ENCODE measurements at regions not wholly inside any gene's neighbourhood (a gene's known extent, or its start where the extent isn't known, plus 50 kb on each side); places are given as distances from the start of the nearest gene placed in this dataset.

GRCh38 chr20:20931024-20931423 lies 175.1 kb downstream of the LINC00237 start:
- H3K9me3 ChIP-seq, result no peaks in the 10 kb centered on the region
- H3K4me3 ChIP-seq, result no peak overlapping the region
- H3K36me3 ChIP-seq, result no peaks in the 10 kb centered on the region
- TF ChIP-seq CTCF (IDR thresholded peaks at IDR 0.05), result no peak
- H3K27me3 ChIP-seq, result no peaks in the 10 kb centered on the region
- no peak for DNase-seq (ENCODE audit: low spot score in 2 of 2)
- intact Hi-C loops (cut with DNase I), result no loop called here
- no peak overlapping the region for H3K27ac ChIP-seq
- no peaks in the 10 kb centered on the region for H3K4me1 ChIP-seq

- H3K9me3 ChIP-seq, result no peaks in the 10 kb centered on the region
- no peak overlapping the region for H3K27ac ChIP-seq
- no peaks in the 10 kb centered on the region for H3K27me3 ChIP-seq
- H3K4me1 ChIP-seq, result no peaks in the 10 kb centered on the region
- DNase-seq (ENCODE audit: low spot score in 2 of 2), result no peak
- H3K36me3 ChIP-seq, result no peaks in the 10 kb centered on the region
- no peak overlapping the region for H3K4me3 ChIP-seq
- no peak for TF ChIP-seq CTCF (IDR thresholded peaks at IDR 0.05)
- intact Hi-C loops (cut with DNase I), result no loop called here
Measured at GRCh38 chr20:20930500-20930899, 175.7 kb downstream of the LINC00237 start.

GRCh38 chr20:20929341-20929740 lies 176.8 kb downstream of the LINC00237 start:
- Histone ChIP-seq H3K9me3 (no peaks in the 10 kb centered on the region), H3K4me3 (no peak overlapping the region), H3K27me3 (no peaks in the 10 kb centered on the region), H3K36me3 (no peaks in the 10 kb centered on the region), H3K4me1 (no peaks in the 10 kb centered on the region), H3K27ac (no peak overlapping the region)
- TF ChIP-seq CTCF (IDR thresholded peaks at IDR 0.05), result no peak
- DNase-seq (ENCODE audit: low spot score in 2 of 2), result no peak
- intact Hi-C loops (cut with DNase I), result no loop called here

- no peak overlapping the region for H3K27ac ChIP-seq
- H3K9me3 ChIP-seq, result no peaks in the 10 kb centered on the region
- DNase-seq (ENCODE audit: low spot score in 2 of 2), result no peak
- H3K36me3 ChIP-seq, result no peaks in the 10 kb centered on the region
- H3K4me1 ChIP-seq, result no peaks in the 10 kb centered on the region
- H3K27me3 ChIP-seq, result no peaks in the 10 kb centered on the region
- TF ChIP-seq CTCF (IDR thresholded peaks at IDR 0.05), result no peak
- H3K4me3 ChIP-seq, result no peak overlapping the region
- intact Hi-C loops (cut with DNase I), result no loop called here
Measured at GRCh38 chr20:20926222-20926905, 179.8 kb downstream of the LINC00237 start.

GRCh38 chr20:20920433-20920832 lies 185.7 kb downstream of the LINC00237 start:
- H3K27ac ChIP-seq, result no peak overlapping the region
- TF ChIP-seq CTCF (IDR thresholded peaks at IDR 0.05), result no peak
- H3K9me3 ChIP-seq, result peaks cover 0 to 10% of the 10 kb centered on the region in 2 donors
- H3K36me3 ChIP-seq, result no peaks in the 10 kb centered on the region
- H3K4me1 ChIP-seq, result no peaks in the 10 kb centered on the region
- intact Hi-C loops (cut with DNase I), result no loop called here
- no peaks in the 10 kb centered on the region for H3K27me3 ChIP-seq
- H3K4me3 ChIP-seq, result no peak overlapping the region
- no peak for DNase-seq (ENCODE audit: low spot score in 2 of 2)

GRCh38 chr20:20915844-20916243 lies 190.3 kb downstream of the LINC00237 start:
- intact Hi-C loops (cut with DNase I), result no loop called here

More at GRCh38 chr20:20915844-20916243, 190.3 kb downstream of the LINC00237 start:
- no peak overlapping the region for H3K4me3 ChIP-seq
- no peak overlapping the region for H3K27ac ChIP-seq
- H3K36me3 ChIP-seq, result no peaks in the 10 kb centered on the region
- DNase-seq (ENCODE audit: low spot score in 2 of 2), result no peak
- no peak for TF ChIP-seq CTCF (IDR thresholded peaks at IDR 0.05)
- peaks cover 0 to 10% of the 10 kb centered on the region in 2 donors for H3K9me3 ChIP-seq
- H3K27me3 ChIP-seq, result no peaks in the 10 kb centered on the region
- H3K4me1 ChIP-seq, result no peaks in the 10 kb centered on the region
